ENCODE measurements at regions not wholly inside any gene's neighbourhood (a gene's known extent, or its start where the extent isn't known, plus 50 kb on each side); places are given as distances from the start of the nearest gene placed in this dataset.
A peak's percentile ranks its signal among the peaks of the same experiment; 100 is the strongest.

DNA sequence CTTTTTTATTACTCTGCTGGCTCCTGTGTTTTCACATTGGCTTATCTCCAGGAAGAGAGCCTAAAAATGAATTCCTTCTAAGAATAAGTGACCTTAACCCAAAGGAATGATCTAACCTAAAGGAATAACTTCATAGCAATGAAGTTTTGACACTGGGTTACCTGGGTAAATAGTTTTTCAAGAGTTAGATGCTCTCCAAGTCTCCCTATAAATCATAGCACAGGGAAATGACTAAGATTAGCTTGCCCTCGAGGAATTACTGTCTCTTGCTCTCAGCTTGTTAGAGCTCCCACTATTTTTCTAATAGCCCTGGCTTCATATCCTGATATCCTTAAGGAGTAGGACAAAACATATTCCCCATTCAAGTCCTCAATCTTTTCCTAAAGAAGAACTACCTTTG lies 66.3 kb downstream of the SPRY2 start:
- H3K9me3 ChIP-seq (ENCODE audit: control insufficient read depth, insufficient read depth, low read length), result no peaks in the 10 kb centered on the region
- H3K27me3 ChIP-seq (ENCODE audit: control insufficient read depth, insufficient read depth, low read length), result no peaks in the 10 kb centered on the region
- in situ Hi-C loops (cut with MboI; ENCODE audit: low sequenced_read_pairs), result no loop called here
- H3K4me3 ChIP-seq (ENCODE audit: insufficient read depth, low read depth, low read length), result no peak overlapping the region
- H2AFZ ChIP-seq (replicated peaks; ENCODE audit: low read length, poor library complexity), result no peak overlapping the region
- H3K79me1 ChIP-seq (ENCODE audit: low read depth in 1 of 2, low read length in 2 of 2), result no peaks in the 10 kb centered on the region
- no peak overlapping the region for H4K8ac ChIP-seq (ENCODE audit: low read depth in 2 of 2, low read length in 2 of 2)
- no TSS peak for BruUV-seq (replicated peaks)
- no CpG with 5 or more reads among the region's 1 CpG for WGBS, 2 experiments (ENCODE audit: extremely low coverage in 2 of 2, insufficient read length in 1 of 2)
- intact Hi-C loops (cut with micrococcal nuclease), result no loop called here
- no peak overlapping the region for H3K18ac ChIP-seq (ENCODE audit: low read depth, low read length)
- H2BK5ac ChIP-seq (ENCODE audit: low read depth, low read length, poor library complexity, severe bottlenecking), result no peak overlapping the region
- CTCF ChIA-PET, result no interaction called here
- no peak overlapping the region for H4K91ac ChIP-seq (ENCODE audit: insufficient read depth, low read depth, low read length)
- H3K4ac ChIP-seq (ENCODE audit: low read depth, low read length), result no peak overlapping the region
- peak; percentile 2 for DNase-seq
- H2AK5ac ChIP-seq (ENCODE audit: low read depth, low read length), result no peak overlapping the region
- no peak overlapping the region for H3K56ac ChIP-seq (ENCODE audit: extremely low read depth, insufficient read depth, low read length)
- no peak overlapping the region for H4K5ac ChIP-seq (ENCODE audit: low read depth, low read length)
- no peak overlapping the region for H3K14ac ChIP-seq (replicated peaks; ENCODE audit: low read depth, low read length)
- dilution Hi-C loops (cut with HindIII; ENCODE audit: low sequenced_read_pairs, unreplicated experiment), result no loop called here
- H3K4me1 ChIP-seq (ENCODE audit: control insufficient read depth, insufficient read depth, low read length), result no peaks in the 10 kb centered on the region
- H3K9me1 ChIP-seq (ENCODE audit: insufficient read depth, low read length), result no peaks in the 10 kb centered on the region
- H2BK120ac ChIP-seq (ENCODE audit: low read depth, low read length), result no peak overlapping the region
- H3K4me2 ChIP-seq (ENCODE audit: low read depth, low read length), result no peak overlapping the region
- no peak overlapping the region for H3K27ac ChIP-seq (ENCODE audit: insufficient read depth, low read length)
- no peaks in the 10 kb centered on the region for H4K20me1 ChIP-seq (ENCODE audit: insufficient read depth, low read length)
- no peak overlapping the region for H2BK15ac ChIP-seq (ENCODE audit: low read depth, low read length)
- H3K36me3 ChIP-seq (ENCODE audit: control insufficient read depth, insufficient read depth, low read length), result no peaks in the 10 kb centered on the region
- ATAC-seq (ENCODE audit: low read depth), result no peak
- POLR2A ChIA-PET (ENCODE audit: unreplicated experiment), result no interaction called here
- TF ChIP-seq RFX5 (IDR thresholded peaks at IDR 0.05; ENCODE audit: low read depth, low read length), result no peak
- no peak for TF ChIP-seq MAFK (IDR thresholded peaks at IDR 0.05; ENCODE audit: low read depth, low read length)
- TF ChIP-seq MXI1 (IDR thresholded peaks at IDR 0.05; ENCODE audit: borderline replicate concordance, low read depth, low read length), result no peak
- TF ChIP-seq CTCF (conservative IDR thresholded peaks at IDR 0.05; ENCODE audit: low read depth, low read length), result no peak
- no peak for TF ChIP-seq SMC3 (IDR thresholded peaks at IDR 0.05; ENCODE audit: low read depth, low read length)
- H2AK9ac ChIP-seq (replicated peaks; ENCODE audit: low read depth, low read length, poor library complexity), result no peak overlapping the region
- H2BK20ac ChIP-seq (ENCODE audit: low read depth, low read length), result no peak overlapping the region
- no peak overlapping the region for H3K9ac ChIP-seq (ENCODE audit: low read depth, low read length)
- H3K23ac ChIP-seq (ENCODE audit: low read depth, low read length), result no peak overlapping the region

All from IMR-90 (cell line).